NCI-H345 treated with DMSO at 0.1 percent for 48 hours (cell line): ENCODE measurements at regions not wholly inside any gene's neighbourhood (a gene's known extent, or its start where the extent isn't known, plus 50 kb on each side); places are given as distances from the start of the nearest gene placed in this dataset.

ENCODE experiments used
- DNase-seq: peaks from one replicate; lab custom pipeline; 2025; ENCODE audit not compliant: unreplicated experiment; lab: John Stamatoyannopoulos, UW

DNA sequence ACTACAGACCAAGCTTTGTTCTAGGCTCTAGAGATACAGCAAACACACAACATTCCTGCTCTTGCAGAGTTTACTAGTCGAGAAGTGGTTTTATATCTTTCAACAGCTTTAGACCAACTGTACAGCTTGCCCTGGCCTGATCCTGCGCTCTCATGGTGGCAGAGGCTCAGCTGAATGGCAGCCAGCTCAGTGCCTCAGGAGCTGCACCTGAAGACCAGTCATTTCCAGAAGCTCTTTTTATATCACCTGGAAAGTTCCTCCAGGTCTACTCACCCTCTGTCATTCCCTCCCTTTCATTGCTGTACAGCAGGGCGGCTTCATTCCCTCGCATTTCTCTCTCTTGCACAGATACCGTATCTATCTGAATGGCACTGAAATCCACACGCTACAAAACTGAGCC is 319.8 kb downstream of the GATA3 start:
- no peak for DNase-seq

DNA sequence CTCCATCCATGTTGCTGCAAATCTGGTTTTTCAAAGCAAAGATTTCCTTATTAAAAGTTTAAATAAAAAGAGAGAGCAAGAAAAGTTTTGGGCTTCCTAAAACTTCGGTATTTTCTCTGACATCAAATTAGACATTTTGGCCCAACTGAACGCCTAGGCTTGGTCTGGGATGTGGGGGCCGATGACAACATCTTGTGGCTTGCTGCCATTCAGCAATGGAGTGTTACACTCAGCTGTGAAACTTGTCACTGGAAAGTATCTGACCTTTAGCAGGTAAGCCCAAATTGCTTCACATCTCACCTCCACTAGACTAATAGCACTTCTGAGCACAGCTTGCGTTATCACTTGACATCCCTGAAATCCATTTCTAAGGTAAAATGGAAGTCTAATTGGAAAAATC is 320.6 kb downstream of the GATA3 start:
- no peak for DNase-seq

DNA sequence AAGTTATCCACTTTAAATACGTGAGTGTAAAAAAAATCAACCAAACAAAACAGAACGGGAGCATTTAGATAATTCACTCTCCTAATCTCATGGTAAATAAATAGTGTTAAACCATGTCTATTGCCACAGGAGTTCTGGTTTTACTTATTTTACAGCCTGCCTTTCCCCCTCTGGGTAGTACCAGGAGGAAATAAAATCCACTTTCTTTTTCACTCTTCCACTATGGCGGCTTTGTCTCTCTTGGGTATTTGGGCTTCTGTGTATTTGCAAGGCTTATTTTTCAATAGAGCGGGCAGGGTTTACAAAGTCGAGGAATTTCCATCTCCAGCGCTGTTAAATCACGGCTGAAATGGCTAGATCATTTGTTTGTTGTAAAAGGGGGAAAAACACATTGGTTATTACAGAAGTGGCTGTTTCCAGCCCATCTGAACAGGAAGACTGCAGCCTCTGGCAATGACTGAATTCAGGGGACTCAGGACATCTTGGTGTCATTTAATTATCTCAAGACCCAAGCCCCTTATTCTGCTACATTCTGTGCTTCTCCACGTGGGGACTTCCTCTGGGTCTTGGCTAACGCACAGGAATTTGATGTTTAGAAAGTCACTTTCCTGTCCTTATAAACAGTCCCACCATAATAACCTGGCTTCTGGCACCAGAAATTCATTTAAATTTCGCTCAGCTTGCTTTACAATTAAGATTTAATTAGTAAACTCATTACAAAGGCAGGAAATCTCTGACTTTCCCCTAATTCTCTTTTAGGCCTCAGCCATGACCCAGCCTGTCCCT is 323.9 kb downstream of the GATA3 start:
- DNase-seq = no peak

DNA sequence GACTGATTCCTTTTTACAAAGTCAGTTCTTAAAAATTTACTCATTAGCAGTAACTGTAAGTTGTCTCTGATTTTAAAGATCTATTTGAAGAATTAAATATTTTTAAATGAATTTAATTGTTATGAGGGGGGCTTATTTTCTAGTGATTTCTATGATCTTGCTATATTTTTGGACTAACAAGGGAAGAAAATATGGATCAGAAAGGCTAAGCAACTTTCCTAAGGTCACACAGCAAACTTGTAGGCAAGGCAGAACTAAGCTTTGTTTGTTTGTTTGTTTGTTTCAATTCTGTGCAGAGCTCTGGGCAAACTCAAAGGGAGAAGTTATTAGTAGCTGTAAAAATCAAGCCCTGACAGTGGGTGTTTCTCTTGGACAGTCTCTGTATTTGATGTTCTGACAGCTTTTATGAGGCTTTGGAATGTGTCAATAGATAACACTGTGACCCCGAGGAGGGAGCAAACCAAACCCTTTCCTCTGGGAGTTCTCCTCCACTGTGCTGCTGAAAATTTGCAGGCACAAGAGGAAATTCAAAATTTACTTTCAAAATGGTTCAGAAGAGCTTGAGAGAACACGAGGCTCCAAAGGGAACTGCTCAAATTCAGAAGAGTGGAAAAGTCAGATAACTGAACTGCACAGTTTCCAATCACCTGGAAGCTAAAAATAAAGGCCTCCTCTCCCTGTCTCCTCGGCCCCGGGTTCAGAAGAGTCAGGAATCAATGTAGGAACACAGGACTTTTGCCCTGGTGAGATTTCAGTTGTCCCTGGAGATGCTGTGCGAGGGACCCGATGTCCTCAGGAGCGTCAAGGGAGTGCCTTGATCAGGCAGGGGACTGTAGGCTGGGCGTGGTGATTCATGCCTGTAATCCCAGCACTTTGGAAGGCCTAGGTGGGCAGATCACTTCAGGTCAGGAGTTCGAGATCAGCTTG is 325.7 kb downstream of the GATA3 start:
- no peak for DNase-seq

DNA sequence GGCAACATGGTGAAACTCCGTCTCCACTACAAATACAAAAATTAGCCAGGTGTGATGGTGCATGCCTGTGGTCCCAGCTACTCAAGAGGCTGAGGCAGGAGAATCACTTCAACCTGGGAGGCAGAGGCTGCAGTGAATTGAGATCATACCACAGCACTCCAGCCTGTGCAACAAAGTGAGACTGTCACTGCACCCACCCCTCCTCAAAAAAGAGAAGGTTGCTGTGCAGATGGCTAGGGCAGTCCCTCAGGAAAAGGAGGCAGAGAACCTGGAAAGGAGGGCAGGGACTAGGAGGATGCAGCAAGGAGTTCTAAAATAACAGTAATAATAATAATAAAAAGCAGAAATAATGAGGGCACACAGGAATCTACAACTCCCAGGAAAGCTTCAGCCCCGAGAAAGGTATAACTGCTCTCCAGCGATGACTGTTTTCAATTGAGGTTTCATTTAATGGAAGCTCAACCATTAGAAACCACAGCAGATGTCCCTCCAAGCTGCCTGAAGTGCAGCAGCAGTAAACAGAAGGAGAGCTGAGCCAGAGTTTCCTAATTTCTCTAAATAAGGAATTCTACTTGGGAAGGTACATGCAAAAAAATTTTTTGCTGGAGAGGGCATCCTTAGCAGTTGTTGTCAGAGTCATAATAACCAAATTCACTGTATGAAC is 326.5 kb downstream of the GATA3 start:
- no peak for DNase-seq

DNA sequence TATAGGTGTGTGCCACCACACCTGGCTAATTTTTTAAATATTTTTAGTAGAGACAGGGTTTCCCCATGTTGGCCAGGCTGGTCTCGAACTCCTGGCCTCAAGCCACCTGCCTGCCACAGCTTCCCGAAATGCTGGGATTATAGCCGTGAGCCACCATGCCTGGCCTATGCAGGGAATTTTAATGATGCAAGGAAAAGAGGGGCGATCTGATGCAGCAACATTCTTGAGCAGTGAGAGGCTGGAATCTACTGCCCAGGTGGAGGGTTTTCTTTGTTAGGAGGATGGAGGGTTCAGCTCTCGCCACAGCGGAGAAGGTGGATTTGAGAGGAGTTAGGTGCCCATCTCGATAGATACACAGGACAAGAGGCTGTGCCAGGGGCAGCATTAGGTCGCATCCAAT is 332.3 kb downstream of the GATA3 start:
- DNase-seq = no peak

DNA sequence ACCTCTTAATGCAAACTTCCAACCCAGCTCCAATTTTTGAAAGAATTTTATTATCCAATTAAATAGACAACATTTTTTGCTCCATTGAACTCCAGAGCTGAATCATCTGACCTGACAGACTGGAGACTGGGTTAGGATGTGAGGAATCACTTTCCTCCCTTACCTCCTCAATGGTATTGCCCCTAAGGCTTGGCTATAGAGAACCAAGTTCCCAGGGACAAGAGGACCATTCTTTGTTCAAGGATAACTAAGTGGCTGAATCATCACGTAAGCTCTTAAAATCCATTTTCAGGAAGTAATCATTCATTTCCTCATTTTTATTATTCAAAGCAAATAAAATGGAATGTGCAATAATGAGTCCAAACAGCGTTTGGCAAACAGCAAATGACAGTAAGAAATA is 335.1 kb downstream of the GATA3 start:
- no peak for DNase-seq

DNA sequence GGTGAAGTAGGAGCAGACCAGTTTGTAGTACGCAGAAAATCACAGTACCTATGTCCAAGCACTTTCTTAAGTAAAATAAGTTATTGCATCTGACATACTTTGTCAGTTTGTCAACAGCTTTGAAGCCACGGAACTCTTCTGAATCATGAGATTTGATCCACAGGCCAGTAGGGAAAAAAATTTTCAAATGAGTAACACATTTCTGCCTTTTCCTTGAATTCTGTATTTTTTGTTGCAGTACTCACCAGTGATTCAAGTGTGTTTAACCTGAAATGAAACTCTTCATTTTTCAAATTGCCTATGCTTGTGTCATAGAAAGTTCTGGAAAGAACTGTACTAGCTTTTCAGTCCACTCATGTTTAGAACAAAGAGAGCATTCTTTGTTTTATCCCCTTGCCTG is 337.7 kb downstream of the GATA3 start:
- DNase-seq = no peak

DNA sequence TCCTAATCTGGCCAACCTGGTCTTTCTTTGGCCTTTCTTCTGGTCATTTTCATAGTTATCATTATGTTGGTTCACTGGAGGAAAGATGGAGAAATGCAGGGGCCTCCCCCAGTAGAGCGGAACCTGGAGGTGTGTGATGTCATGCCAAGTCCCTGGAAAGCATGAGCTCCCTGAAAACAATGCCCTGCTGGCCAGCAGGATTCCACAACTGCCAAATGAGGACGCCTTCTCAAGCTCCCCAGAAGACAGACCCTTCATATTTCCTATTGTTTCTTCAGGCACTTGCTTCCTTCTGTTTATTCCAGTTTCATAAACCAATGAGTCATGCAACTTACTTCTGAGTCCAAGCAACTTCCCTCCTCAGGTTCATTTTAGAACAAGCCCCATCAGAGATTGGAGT is 339.0 kb downstream of the GATA3 start:
- no peak for DNase-seq

DNA sequence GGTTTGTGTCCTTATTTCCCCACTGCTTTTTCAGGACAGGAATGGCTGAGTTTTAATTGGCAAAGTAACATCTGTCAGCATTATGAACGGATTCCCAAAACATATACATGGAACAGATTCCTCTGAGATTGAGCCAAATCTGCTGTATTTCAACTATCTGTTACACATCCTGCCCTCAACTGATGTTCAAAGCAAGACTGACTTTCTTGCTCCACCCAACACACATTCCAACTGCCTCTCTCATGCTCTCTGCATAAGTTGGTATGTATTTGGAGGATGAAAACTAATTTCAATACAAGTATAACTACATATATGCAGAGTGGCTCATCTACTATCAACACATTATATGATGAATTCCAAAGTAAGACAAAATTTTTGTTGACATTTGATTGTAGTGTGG is 342.2 kb downstream of the GATA3 start:
- no peak for DNase-seq

DNA sequence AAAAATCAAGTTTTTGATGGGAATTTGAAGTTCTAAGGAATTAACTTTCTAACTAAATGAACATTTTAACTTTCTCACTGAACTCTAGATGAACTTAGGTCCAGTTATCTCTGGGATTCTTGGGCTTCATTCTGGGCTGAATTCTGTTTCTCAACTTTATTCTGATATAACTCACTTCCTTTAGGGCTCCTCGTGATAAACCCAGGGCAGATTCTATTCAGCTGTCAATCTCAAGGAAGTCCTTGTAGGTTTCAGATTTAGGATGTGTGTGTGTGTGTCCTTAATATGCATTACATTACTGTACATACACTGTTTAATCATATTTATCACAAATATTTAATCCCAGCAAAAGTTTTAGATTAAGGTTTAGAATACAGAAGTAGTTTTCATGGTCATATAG is 344.3 kb downstream of the GATA3 start:
- DNase-seq = no peak

DNA sequence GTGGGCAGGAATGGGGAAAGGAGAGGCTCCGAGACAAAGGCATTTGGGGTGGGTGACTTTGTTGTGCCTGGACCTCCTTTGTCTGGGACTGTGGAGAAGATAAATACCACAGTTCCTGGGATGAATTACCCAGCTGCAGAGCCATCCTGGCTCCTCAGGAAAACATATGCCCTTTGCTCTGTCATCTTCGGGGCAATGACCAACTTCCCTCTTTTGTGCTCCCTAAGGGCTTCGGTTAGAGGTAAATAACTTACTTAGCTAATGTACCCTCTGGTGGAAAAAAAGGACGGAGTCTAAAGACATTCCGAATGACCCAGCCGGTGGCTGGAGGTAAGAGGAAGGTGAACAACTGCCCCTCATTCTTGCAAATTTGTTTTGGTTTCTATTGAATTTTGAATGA is 345.7 kb downstream of the GATA3 start:
- no peak for DNase-seq

DNA sequence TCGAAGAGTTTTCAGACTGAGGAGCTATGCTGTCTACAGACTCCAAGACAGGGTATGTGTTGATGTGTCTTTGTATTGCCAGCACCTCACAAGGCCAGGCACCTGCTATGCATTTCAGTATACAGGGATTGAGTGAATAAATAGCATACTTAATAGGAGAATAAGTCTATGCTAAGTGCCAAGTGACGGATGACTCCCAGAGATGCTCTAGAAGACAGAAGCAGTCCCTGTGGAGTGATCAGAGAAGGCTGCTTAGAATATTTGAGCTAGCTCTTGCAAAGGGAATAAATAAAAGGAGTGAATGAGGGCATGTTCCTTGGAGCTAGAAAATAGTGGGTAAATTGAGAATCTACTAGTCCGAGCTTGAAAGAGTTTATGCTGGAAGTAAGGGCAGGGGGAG is 346.4 kb downstream of the GATA3 start:
- DNase-seq = no peak

DNA sequence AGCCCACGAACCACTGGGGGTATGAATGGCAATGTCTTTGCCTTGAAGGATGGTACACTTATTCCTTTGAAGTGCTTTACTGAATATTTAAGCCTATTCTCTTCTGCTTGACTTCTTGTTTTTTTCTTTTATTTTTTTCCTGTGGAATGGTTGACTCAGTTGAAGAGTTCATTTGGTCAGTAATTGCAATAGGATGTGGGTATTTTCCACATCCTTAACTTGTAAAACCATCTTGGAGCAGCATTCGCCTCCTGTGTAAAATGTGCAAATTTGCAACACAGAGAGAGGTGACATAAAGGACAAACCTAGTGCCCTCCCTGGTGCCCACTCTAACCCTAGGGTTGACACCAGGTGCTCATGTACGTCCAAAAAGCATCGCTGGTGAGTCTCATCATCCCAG is 347.0 kb downstream of the GATA3 start:
- no peak for DNase-seq

DNA sequence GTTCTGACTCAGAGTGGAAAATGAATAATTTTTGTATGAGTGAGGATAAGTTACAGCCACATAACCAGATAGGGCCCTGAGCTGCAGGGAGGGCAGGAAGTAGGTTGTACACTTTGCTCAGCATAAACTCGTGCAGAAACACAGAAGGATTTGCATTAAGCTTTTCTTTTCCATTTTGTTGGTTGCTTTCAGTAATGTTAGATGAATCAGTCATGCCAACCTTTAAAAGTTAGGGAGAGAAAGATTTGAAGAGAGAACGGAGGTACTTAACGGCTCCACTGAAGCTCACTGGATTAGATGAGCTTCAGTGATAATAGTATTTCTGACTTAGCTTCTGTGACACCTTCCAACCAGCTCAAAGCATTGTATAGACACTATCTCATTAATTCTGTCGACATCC is 348.1 kb downstream of the GATA3 start:
- DNase-seq = no peak

DNA sequence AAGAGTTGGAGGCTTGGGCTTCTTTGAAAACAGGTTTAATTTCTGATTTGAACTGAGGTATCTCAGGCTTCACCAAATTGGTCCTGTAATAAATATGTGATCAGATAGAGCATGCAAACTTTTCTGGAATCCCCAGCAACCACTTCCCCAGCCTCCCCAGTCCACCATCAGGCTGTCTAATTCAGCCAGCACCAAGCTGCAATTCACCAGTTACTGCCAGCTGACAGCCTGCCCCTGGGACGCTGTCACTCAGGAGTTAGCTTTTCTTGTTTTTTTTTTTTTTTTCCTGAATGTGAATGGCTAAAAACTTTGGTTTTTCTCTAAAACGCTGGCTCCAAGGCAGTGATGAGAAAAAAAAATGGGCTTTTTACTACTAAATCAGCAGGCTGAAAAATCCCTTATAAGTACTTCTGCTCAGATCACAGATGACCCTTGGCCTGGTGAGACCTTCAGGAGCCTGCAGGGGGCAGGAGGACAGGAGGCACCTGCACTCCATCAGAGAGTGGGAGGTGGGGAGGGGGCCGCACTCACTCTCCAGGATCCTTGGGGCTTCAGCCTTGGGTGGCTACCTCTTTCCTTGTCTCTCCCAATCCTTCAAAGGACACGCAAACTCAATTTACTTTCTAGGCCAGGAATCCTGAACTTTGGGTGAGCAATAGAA is 349.4 kb downstream of the GATA3 start:
- DNase-seq = no peak

DNA sequence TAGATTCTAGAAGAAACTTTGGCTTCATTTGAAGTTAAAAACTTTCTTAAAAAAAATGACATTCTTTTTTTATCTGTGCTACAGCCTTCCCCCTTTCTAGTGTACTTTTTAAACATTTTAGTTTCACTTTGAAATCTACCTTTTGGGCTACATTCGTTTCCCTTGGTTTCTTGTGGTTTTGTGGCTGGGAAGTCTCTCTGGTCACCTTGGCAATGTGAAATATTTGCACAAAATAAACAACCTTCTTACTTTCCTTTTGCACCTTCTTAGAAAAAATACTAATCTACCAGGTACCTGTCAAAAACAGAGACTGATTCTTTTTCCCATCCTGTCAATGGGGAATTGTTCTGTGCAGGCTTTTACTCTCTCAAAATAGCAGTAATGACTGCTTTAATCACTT is 350.2 kb downstream of the GATA3 start:
- no peak for DNase-seq

DNA sequence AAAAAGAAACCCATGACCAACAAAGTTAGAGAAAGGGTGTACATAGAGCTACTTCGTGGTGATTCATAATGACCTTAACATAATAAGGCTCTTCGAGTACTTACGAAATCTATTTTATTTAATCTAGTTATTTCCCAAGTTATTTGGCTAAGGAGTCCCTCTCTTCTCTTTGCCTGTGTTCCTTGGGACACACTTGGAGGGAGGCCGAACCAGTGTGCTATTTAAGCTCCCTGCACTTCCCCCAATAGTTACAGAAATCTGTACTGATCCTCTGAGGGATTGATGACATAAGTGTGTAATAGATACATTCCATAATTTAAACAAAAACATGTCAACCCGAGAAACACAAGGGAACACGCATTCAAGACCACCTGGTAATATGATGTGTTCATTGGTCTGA is 351.1 kb downstream of the GATA3 start:
- no peak for DNase-seq

DNA sequence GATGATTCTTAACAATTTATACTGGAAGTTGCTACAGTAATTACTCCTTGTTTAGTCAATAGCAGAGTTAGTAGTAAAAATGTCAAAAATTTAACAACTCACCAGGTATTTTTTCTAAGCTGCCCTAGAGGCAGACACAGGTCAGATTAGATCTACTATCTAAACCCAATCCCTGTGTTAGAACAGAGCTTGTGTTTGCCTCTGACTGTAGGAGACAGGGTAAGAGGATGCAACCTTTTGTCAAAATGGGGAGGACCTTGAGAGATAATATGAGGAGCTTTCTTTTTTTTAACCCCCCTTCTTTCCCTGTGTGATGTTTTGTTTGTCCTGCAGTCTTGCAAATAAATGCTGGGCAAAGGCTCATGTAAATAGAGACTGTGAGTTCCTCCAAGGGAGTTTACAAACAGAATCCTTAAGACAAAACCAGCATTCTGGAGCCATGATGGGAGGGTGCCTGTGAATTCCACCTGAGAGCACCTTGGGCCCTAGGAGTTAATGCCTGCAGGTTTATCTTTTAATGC is 353.1 kb downstream of the GATA3 start:
- no peak for DNase-seq

DNA sequence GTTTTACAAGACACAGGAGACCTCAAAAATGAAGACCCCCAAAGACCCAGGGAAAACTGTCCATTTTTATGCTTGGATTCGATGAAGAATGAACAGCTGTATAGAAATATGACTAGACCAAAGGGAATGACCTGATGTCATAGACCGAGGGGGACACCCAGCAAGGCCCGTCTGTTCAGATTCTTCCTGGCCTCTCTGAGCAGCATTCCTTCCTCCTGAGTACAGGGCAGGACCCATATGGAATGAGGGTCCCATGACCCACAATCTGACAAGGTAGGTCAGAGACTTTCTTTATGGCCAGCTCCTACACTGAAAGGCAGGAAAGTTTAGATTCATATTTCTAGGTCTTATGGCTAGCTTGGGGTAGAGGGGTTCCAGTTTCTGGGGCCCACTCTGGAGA is 356.0 kb downstream of the GATA3 start:
- DNase-seq = no peak

DNA sequence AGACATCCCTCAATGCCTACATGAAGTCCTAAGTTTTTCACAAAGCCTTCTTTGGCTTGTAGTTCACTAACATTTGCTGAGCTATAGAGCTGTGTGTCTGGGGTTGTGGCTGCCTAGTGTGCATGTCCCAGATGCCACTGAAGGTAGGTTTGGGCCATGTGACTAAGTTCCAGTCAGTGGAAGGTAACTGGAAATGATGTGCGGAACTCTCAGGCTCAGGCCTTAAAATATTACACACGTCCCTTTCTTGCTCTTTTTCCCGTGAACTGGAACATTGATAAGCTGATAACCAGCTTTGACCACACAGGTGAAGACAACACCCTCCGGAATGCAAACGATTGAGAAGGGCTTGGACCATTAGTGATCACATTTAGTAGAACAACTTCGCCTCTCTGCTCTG is 358.1 kb downstream of the GATA3 start:
- DNase-seq = no peak
